ENCODE measurements at regions not wholly inside any gene's neighbourhood (a gene's known extent, or its start where the extent isn't known, plus 50 kb on each side); places are given as distances from the start of the nearest gene placed in this dataset.

- TF ChIP-seq BRF2 (IDR thresholded peaks at IDR 0.05; ENCODE audit: borderline replicate concordance, insufficient read depth, insufficient read length) (no peak), ATF1 (CRISPR knock-in tag; IDR thresholded peaks at IDR 0.05) (no peak), ATF1 (tag; IDR thresholded peaks at IDR 0.05) (no peak), CREB3L1 (IDR thresholded peaks at IDR 0.05; ENCODE audit: borderline replicate concordance, low read depth) (no peak)
Observed at GRCh38 chr11:105260976-105261375, 121.4 kb upstream of the CARD18 start (continued).

- BruUV-seq (replicated peaks) = no TSS peak
- 44% methylated on average over 3 of the region's 3 CpGs for WGBS (ENCODE audit: insufficient coverage, low coverage, missing lambda C conversion rate)
- Histone ChIP-seq H3K4me2 (ENCODE audit: insufficient read depth, low read length) (no peak overlapping the region), H3K4me3 (no peak overlapping the region), H4K20me1 (replicated peaks; ENCODE audit: control insufficient read depth, insufficient read depth, low read length) (no peaks in the 10 kb centered on the region), H3K4me1 (replicated peaks in 1 of 2; ENCODE audit: control insufficient read depth in 2 of 2, insufficient read depth in 2 of 2, low read length in 2 of 2) (no peaks in the 10 kb centered on the region), H3K27me3 (ENCODE audit: control insufficient read depth in 2 of 2, insufficient read depth in 2 of 2, low read length in 2 of 2) (no peaks in the 10 kb centered on the region), H3K9me1 (ENCODE audit: control insufficient read depth, insufficient read depth, low read length) (no peaks in the 10 kb centered on the region), H3K36me3 (ENCODE audit: control insufficient read depth, insufficient read depth, low read length) (no peaks in the 10 kb centered on the region), H3K79me2 (ENCODE audit: control insufficient read depth, insufficient read depth, low read length) (no peaks in the 10 kb centered on the region), H3K27ac (ENCODE audit: extremely low read depth, low read depth, low read length) (no peak overlapping the region), H3K9me3 (replicated peaks; ENCODE audit: control insufficient read depth, insufficient read depth, low read depth, low read length) (no peaks in the 10 kb centered on the region), H2AFZ (ENCODE audit: low read depth, low read length) (no peak overlapping the region), H3K9ac (ENCODE audit: insufficient read depth in 1 of 2, low read depth in 2 of 2, low read length in 2 of 2) (no peak overlapping the region)
- FAIRE-seq (no peak), ATAC-seq (no peak), DNase-seq (ENCODE audit: extremely low read depth in 1 of 4, low spot score in 3 of 4) (no peak)
- intact Hi-C loops (cut with micrococcal nuclease) (no loop called here), in situ Hi-C loops (cut with MboI) (no loop called here)
- CTCF ChIA-PET (ENCODE audit: low intra/inter-chr PET ratio) = no interaction called here
- POLR2A ChIA-PET = no interaction called here
- TF ChIP-seq CLOCK (CRISPR knock-in tag; IDR thresholded peaks at IDR 0.05; ENCODE audit: borderline replicate concordance) (no peak), PHB (CRISPR knock-in tag; IDR thresholded peaks at IDR 0.05) (no peak), PCBP1 (IDR thresholded peaks at IDR 0.05; ENCODE audit: low read depth, low read length, poor library complexity, severe bottlenecking) (no peak), PPARD (CRISPR knock-in tag; IDR thresholded peaks at IDR 0.05) (no peak), TBL1XR1 (IDR thresholded peaks at IDR 0.05; ENCODE audit: low read length in 2 of 2) (no peak), ESRRA (IDR thresholded peaks at IDR 0.05; ENCODE audit: borderline replicate concordance, low read depth) (no peak), ZNF24 (IDR thresholded peaks at IDR 0.05) (no peak), RAD21 (CRISPR knock-in tag; conservative IDR thresholded peaks at IDR 0.05 in 1 of 2, IDR thresholded peaks at IDR 0.05 in 1 of 2) (no peak), MYC (IDR thresholded peaks at IDR 0.05; ENCODE audit: low read depth, low read length) (no peak), MYC (CRISPR knock-in tag; IDR thresholded peaks at IDR 0.05; ENCODE audit: borderline replicate concordance, low read depth) (no peak), HNRNPK (IDR thresholded peaks at IDR 0.05; ENCODE audit: low read depth, low read length, poor library complexity, severe bottlenecking) (no peak), MEF2A (IDR thresholded peaks at IDR 0.05; ENCODE audit: control insufficient read depth, low read depth, low read length) (no peak), PYGO2 (tag; IDR thresholded peaks at IDR 0.05) (no peak), GTF2E2 (tag; IDR thresholded peaks at IDR 0.05) (no peak)
Observed at GRCh38 chr11:105245781-105246315, 106.3 kb upstream of the CARD18 start.
